Liver (tissue), 3 donors: ENCODE measurements at regions not wholly inside any gene's neighbourhood (a gene's known extent, or its start where the extent isn't known, plus 50 kb on each side); places are given as distances from the start of the nearest gene placed in this dataset.

Experiments used
- ATF3 ChIP-seq: IDR thresholded peaks from 2 replicates; pipeline ENCODE4 v1.6.1; 2016; ENCODE audit warnings: antibody characterized with exemption
- CTCF ChIP-seq: fragments of 150-350 bp; IDR thresholded peaks from 2 replicates; pipeline ENCODE4 v1.5.1; 2017; ENCODE audit warnings: improper control_type of control experiment, low read depth, low read length; ENCODE audit not compliant: missing input control
- EGR1 ChIP-seq, 2 donors: IDR thresholded peaks; 2 replicates each; pipeline ENCODE4 v1.6.1; 2016 to 2018; ENCODE audit warnings: antibody characterized with exemption in 2 of 2, low read depth in 2 of 2
- FOXA1 ChIP-seq: IDR thresholded peaks from 2 replicates; pipeline ENCODE4 v1.6.1; 2016; ENCODE audit warnings: antibody characterized with exemption
- GABPA ChIP-seq, 2 donors: IDR thresholded peaks in 1 of 2; conservative IDR thresholded peaks in 1 of 2; 2 replicates each; pipeline ENCODE4 v1.6.1; 2016; ENCODE audit warnings: antibody characterized with exemption in 2 of 2, mild to moderate bottlenecking in 1 of 2, moderate library complexity in 1 of 2
- JUND ChIP-seq, 2 donors: IDR thresholded peaks; 2 replicates each; pipeline ENCODE4 v1.6.1; 2016; ENCODE audit warnings: antibody characterized with exemption in 2 of 2
- NR2F2 ChIP-seq: IDR thresholded peaks from 2 replicates; pipeline ENCODE4 v1.6.1; 2016; ENCODE audit warnings: antibody characterized with exemption
- RXRA ChIP-seq, 2 donors: IDR thresholded peaks; 2 replicates each; pipeline ENCODE4 v1.6.1; 2017 to 2018; ENCODE audit warnings: antibody characterized with exemption in 2 of 2, mild to moderate bottlenecking in 1 of 2
- TAF1 ChIP-seq: conservative IDR thresholded peaks from 2 replicates; pipeline ENCODE4 v1.6.1; 2016; ENCODE audit warnings: antibody characterized with exemption, mild to moderate bottlenecking
- YY1 ChIP-seq: IDR thresholded peaks from 2 replicates; pipeline ENCODE4 v1.6.1; 2016; ENCODE audit warnings: antibody characterized with exemption, mild to moderate bottlenecking
- TF ChIP-seq, protein P1 (sequence below): IDR thresholded peaks from 2 replicates; pipeline ENCODE4 v1.6.1; 2016; ENCODE audit warnings: antibody characterized with exemption
- TF ChIP-seq, protein P2 (sequence below): IDR thresholded peaks from 2 replicates; pipeline ENCODE4 v1.6.1; 2016; ENCODE audit warnings: antibody characterized with exemption, mild to moderate bottlenecking
- donor health status: healthy.
- donor health status: healthy.

- TF ChIP-seq EGR1 (IDR thresholded peaks at IDR 0.05; ENCODE audit: low read depth in 2 of 2) (no peak), ATF3 (no peak), CTCF (no peak), FOXA1 (no peak), YY1 (no peak), NR2F2 (no peak), JUND (IDR thresholded peaks at IDR 0.05) (no peak), RXRA (IDR thresholded peaks at IDR 0.05) (no peak), GABPA (IDR thresholded peaks at IDR 0.05 in 1 of 2, conservative IDR thresholded peaks at IDR 0.05 in 1 of 2) (no peak), TAF1 (no peak)
- TF ChIP-seq, protein P1, sequence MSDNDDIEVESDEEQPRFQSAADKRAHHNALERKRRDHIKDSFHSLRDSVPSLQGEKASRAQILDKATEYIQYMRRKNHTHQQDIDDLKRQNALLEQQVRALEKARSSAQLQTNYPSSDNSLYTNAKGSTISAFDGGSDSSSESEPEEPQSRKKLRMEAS, result no peak
- TF ChIP-seq, protein P2, sequence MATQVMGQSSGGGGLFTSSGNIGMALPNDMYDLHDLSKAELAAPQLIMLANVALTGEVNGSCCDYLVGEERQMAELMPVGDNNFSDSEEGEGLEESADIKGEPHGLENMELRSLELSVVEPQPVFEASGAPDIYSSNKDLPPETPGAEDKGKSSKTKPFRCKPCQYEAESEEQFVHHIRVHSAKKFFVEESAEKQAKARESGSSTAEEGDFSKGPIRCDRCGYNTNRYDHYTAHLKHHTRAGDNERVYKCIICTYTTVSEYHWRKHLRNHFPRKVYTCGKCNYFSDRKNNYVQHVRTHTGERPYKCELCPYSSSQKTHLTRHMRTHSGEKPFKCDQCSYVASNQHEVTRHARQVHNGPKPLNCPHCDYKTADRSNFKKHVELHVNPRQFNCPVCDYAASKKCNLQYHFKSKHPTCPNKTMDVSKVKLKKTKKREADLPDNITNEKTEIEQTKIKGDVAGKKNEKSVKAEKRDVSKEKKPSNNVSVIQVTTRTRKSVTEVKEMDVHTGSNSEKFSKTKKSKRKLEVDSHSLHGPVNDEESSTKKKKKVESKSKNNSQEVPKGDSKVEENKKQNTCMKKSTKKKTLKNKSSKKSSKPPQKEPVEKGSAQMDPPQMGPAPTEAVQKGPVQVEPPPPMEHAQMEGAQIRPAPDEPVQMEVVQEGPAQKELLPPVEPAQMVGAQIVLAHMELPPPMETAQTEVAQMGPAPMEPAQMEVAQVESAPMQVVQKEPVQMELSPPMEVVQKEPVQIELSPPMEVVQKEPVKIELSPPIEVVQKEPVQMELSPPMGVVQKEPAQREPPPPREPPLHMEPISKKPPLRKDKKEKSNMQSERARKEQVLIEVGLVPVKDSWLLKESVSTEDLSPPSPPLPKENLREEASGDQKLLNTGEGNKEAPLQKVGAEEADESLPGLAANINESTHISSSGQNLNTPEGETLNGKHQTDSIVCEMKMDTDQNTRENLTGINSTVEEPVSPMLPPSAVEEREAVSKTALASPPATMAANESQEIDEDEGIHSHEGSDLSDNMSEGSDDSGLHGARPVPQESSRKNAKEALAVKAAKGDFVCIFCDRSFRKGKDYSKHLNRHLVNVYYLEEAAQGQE, result no peak
Observed at GRCh38 chr16:65453646-65454045, 331.8 kb upstream of the CDH11 start.
